Liver (tissue), 3 donors: ENCODE measurements at regions not wholly inside any gene's neighbourhood (a gene's known extent, or its start where the extent isn't known, plus 50 kb on each side); places are given as distances from the start of the nearest gene placed in this dataset.

Experiments
- ATF3 ChIP-seq: IDR thresholded peaks from 2 replicates; pipeline ENCODE4 v1.6.1; 2016; ENCODE audit warnings: antibody characterized with exemption
- CTCF ChIP-seq: fragments of 150-350 bp; IDR thresholded peaks from 2 replicates; pipeline ENCODE4 v1.5.1; 2017; ENCODE audit warnings: improper control_type of control experiment, low read depth, low read length; ENCODE audit not compliant: missing input control
- EGR1 ChIP-seq, 2 donors: IDR thresholded peaks; 2 replicates each; pipeline ENCODE4 v1.6.1; 2016 to 2018; ENCODE audit warnings: antibody characterized with exemption in 2 of 2, low read depth in 2 of 2
- GABPA ChIP-seq, 2 donors: IDR thresholded peaks in 1 of 2; conservative IDR thresholded peaks in 1 of 2; 2 replicates each; pipeline ENCODE4 v1.6.1; 2016; ENCODE audit warnings: antibody characterized with exemption in 2 of 2, mild to moderate bottlenecking in 1 of 2, moderate library complexity in 1 of 2
- HNF4A ChIP-seq, 2 donors: conservative IDR thresholded peaks; 2 replicates each; pipeline ENCODE4 v1.6.1; 2016; ENCODE audit warnings: antibody characterized with exemption in 2 of 2, mild to moderate bottlenecking in 2 of 2
- JUND ChIP-seq, 2 donors: IDR thresholded peaks; 2 replicates each; pipeline ENCODE4 v1.6.1; 2016; ENCODE audit warnings: antibody characterized with exemption in 2 of 2
- MAX ChIP-seq: IDR thresholded peaks from 2 replicates; pipeline ENCODE4 v1.6.1; 2016; ENCODE audit warnings: antibody characterized with exemption
- NR2F2 ChIP-seq: IDR thresholded peaks from 2 replicates; pipeline ENCODE4 v1.6.1; 2016; ENCODE audit warnings: antibody characterized with exemption
- RAD21 ChIP-seq, 2 donors: IDR thresholded peaks; 2 replicates each; pipeline ENCODE4 v1.6.1; 2016; ENCODE audit warnings: antibody characterized with exemption in 2 of 2, mild to moderate bottlenecking in 2 of 2
- RXRA ChIP-seq, 2 donors: IDR thresholded peaks; 2 replicates each; pipeline ENCODE4 v1.6.1; 2017 to 2018; ENCODE audit warnings: antibody characterized with exemption in 2 of 2, mild to moderate bottlenecking in 1 of 2
- SP1 ChIP-seq: IDR thresholded peaks from 2 replicates; pipeline ENCODE4 v1.6.1; 2018; ENCODE audit warnings: antibody characterized with exemption, mild to moderate bottlenecking
- TAF1 ChIP-seq: conservative IDR thresholded peaks from 2 replicates; pipeline ENCODE4 v1.6.1; 2016; ENCODE audit warnings: antibody characterized with exemption, mild to moderate bottlenecking
- ZBTB33 ChIP-seq: IDR thresholded peaks from 2 replicates; pipeline ENCODE4 v1.6.1; 2016; ENCODE audit warnings: antibody characterized with exemption
- TF ChIP-seq, protein P1 (sequence below): IDR thresholded peaks from 2 replicates; pipeline ENCODE4 v1.6.1; 2016; ENCODE audit warnings: antibody characterized with exemption, mild to moderate bottlenecking
- donor health status: healthy.
- donor health status: healthy.

DNA sequence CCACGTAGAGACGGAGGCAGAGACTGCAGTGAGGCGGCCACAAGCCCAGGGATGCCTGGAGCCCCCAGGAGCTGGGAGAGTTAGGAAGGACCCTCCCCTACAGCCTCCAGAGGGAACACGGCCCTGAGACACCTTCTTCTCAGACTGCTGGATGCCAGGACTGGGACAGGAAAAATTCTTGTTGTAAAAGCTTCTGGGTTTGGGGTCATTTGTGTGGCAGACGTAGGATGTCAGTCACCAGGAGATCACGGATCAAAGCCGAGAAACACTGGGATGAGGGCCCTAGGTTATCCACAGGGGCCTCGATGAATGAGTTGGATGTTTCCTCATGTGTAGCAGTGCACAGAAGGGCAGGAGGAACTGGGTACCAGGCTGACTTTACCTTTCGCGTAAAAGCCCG lies 163.7 kb downstream of the SHOX start:
- no peak for TF ChIP-seq CTCF
- TF ChIP-seq NR2F2: no peak
- TF ChIP-seq RAD21 (IDR thresholded peaks at IDR 0.05): no peak
- TF ChIP-seq TAF1: no peak
- TF ChIP-seq, protein P1, sequence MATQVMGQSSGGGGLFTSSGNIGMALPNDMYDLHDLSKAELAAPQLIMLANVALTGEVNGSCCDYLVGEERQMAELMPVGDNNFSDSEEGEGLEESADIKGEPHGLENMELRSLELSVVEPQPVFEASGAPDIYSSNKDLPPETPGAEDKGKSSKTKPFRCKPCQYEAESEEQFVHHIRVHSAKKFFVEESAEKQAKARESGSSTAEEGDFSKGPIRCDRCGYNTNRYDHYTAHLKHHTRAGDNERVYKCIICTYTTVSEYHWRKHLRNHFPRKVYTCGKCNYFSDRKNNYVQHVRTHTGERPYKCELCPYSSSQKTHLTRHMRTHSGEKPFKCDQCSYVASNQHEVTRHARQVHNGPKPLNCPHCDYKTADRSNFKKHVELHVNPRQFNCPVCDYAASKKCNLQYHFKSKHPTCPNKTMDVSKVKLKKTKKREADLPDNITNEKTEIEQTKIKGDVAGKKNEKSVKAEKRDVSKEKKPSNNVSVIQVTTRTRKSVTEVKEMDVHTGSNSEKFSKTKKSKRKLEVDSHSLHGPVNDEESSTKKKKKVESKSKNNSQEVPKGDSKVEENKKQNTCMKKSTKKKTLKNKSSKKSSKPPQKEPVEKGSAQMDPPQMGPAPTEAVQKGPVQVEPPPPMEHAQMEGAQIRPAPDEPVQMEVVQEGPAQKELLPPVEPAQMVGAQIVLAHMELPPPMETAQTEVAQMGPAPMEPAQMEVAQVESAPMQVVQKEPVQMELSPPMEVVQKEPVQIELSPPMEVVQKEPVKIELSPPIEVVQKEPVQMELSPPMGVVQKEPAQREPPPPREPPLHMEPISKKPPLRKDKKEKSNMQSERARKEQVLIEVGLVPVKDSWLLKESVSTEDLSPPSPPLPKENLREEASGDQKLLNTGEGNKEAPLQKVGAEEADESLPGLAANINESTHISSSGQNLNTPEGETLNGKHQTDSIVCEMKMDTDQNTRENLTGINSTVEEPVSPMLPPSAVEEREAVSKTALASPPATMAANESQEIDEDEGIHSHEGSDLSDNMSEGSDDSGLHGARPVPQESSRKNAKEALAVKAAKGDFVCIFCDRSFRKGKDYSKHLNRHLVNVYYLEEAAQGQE: no peak
- TF ChIP-seq ATF3: no peak
- TF ChIP-seq SP1: no peak
- TF ChIP-seq MAX: no peak
- no peak for TF ChIP-seq EGR1 (IDR thresholded peaks at IDR 0.05; ENCODE audit: low read depth in 2 of 2)
- no peak for TF ChIP-seq RXRA (IDR thresholded peaks at IDR 0.05)
- TF ChIP-seq HNF4A (conservative IDR thresholded peaks at IDR 0.05): no peak
- TF ChIP-seq ZBTB33: no peak
- no peak for TF ChIP-seq GABPA (IDR thresholded peaks at IDR 0.05 in 1 of 2, conservative IDR thresholded peaks at IDR 0.05 in 1 of 2)
- TF ChIP-seq JUND (IDR thresholded peaks at IDR 0.05): no peak
